Stimulated activated memory B cell treated with anti-CD40 and anti-IgM and Interleukin-4, amounts not matched to agents 10 μg/mL and 1 μg/mL and 100 μg/mL, for 72 hours (primary cell): ENCODE measurements at regions not wholly inside any gene's neighbourhood (a gene's known extent, or its start where the extent isn't known, plus 50 kb on each side); places are given as distances from the start of the nearest gene placed in this dataset.
A peak's percentile ranks its signal among the peaks of the same experiment; 100 is the strongest.

Experiments used
- ATAC-seq: fragments of 150-1000 bp; cut with Tn5 transposase; 2 replicates; pipeline ENCODE4 v1.10.0; 2021
- H3K27ac Mint-ChIP-seq: one replicate; pipeline ENCODE4 v1.8.0; 2022; ENCODE audit warnings: mild to moderate bottlenecking, mixed read lengths
- H3K27me3 Mint-ChIP-seq: one replicate; pipeline ENCODE4 v1.8.0; 2022; ENCODE audit warnings: mixed read lengths
- H3K36me3 Mint-ChIP-seq: one replicate; pipeline ENCODE4 v1.8.0; 2022; ENCODE audit warnings: mixed read lengths
- H3K4me1 Mint-ChIP-seq: one replicate; pipeline ENCODE4 v1.8.0; 2022; ENCODE audit warnings: mixed read lengths
- H3K4me3 Mint-ChIP-seq: one replicate; pipeline ENCODE4 v1.8.0; 2022; ENCODE audit warnings: mild to moderate bottlenecking, moderate library complexity, mixed read lengths
- H3K9me3 Mint-ChIP-seq: one replicate; pipeline ENCODE4 v1.8.0; 2022; ENCODE audit warnings: mixed read lengths

GRCh38 chr16:85491798-85492294, 121.3 kb upstream of the GSE1 start:
- Mint-ChIP-seq H3K27ac (no peak overlapping the region), H3K4me1 (peaks cover 6% of the 10 kb centered on the region), H3K9me3 (no peaks in the 10 kb centered on the region), H3K27me3 (peaks cover 25% of the 10 kb centered on the region), H3K4me3 (no peak overlapping the region), H3K36me3 (no peaks in the 10 kb centered on the region)
- ATAC-seq = no peak

- H3K27ac Mint-ChIP-seq = no peak overlapping the region
- ATAC-seq = peak; percentile 8
- no peaks in the 10 kb centered on the region for H3K36me3 Mint-ChIP-seq
- peaks cover 6% of the 10 kb centered on the region for H3K4me1 Mint-ChIP-seq
- H3K27me3 Mint-ChIP-seq = peaks cover 25% of the 10 kb centered on the region
- no peaks in the 10 kb centered on the region for H3K9me3 Mint-ChIP-seq
- no peak overlapping the region for H3K4me3 Mint-ChIP-seq
Measured at GRCh38 chr16:85492295-85492864, 120.7 kb upstream of the GSE1 start.

- peaks cover 18% of the 10 kb centered on the region for H3K4me1 Mint-ChIP-seq
- H3K4me3 Mint-ChIP-seq = no peak overlapping the region
- no peaks in the 10 kb centered on the region for H3K9me3 Mint-ChIP-seq
- H3K36me3 Mint-ChIP-seq = no peaks in the 10 kb centered on the region
- no peak overlapping the region for H3K27ac Mint-ChIP-seq
- ATAC-seq = no peak
- peaks cover 24% of the 10 kb centered on the region for H3K27me3 Mint-ChIP-seq
Measured at GRCh38 chr16:85494315-85494714, 118.8 kb upstream of the GSE1 start.

- H3K36me3 Mint-ChIP-seq = no peaks in the 10 kb centered on the region
- peaks cover 14% of the 10 kb centered on the region for H3K27me3 Mint-ChIP-seq
- H3K9me3 Mint-ChIP-seq = no peaks in the 10 kb centered on the region
- peaks cover 18% of the 10 kb centered on the region for H3K4me1 Mint-ChIP-seq
- ATAC-seq = no peak
- H3K4me3 Mint-ChIP-seq = no peak overlapping the region
- H3K27ac Mint-ChIP-seq = no peak overlapping the region
Measured at GRCh38 chr16:85495259-85495658, 117.9 kb upstream of the GSE1 start.

- no peak overlapping the region for H3K27ac Mint-ChIP-seq
- ATAC-seq = no peak
- peaks cover 16% of the 10 kb centered on the region for H3K4me1 Mint-ChIP-seq
- H3K9me3 Mint-ChIP-seq = no peaks in the 10 kb centered on the region
- no peaks in the 10 kb centered on the region for H3K36me3 Mint-ChIP-seq
- no peak overlapping the region for H3K4me3 Mint-ChIP-seq
- H3K27me3 Mint-ChIP-seq = peaks cover 7% of the 10 kb centered on the region
Measured at GRCh38 chr16:85495823-85496538, 117.1 kb upstream of the GSE1 start.

GRCh38 chr16:85497622-85498314, 115.4 kb upstream of the GSE1 start:
- peaks cover 13% of the 10 kb centered on the region for H3K27me3 Mint-ChIP-seq
- peaks cover 12% of the 10 kb centered on the region for H3K4me1 Mint-ChIP-seq
- no peak overlapping the region for H3K4me3 Mint-ChIP-seq
- no peak for ATAC-seq
- H3K36me3 Mint-ChIP-seq = no peaks in the 10 kb centered on the region
- no peak overlapping the region for H3K27ac Mint-ChIP-seq
- H3K9me3 Mint-ChIP-seq = no peaks in the 10 kb centered on the region

- no peaks in the 10 kb centered on the region for H3K36me3 Mint-ChIP-seq
- no peaks in the 10 kb centered on the region for H3K9me3 Mint-ChIP-seq
- ATAC-seq = peak; percentile 88
- peaks cover 12% of the 10 kb centered on the region for H3K4me1 Mint-ChIP-seq
- H3K4me3 Mint-ChIP-seq = no peak overlapping the region
- peaks cover 18% of the 10 kb centered on the region for H3K27me3 Mint-ChIP-seq
- no peak overlapping the region for H3K27ac Mint-ChIP-seq
Measured at GRCh38 chr16:85498607-85499006, 114.5 kb upstream of the GSE1 start.

- H3K9me3 Mint-ChIP-seq = no peaks in the 10 kb centered on the region
- H3K36me3 Mint-ChIP-seq = no peaks in the 10 kb centered on the region
- H3K4me1 Mint-ChIP-seq = peaks cover 12% of the 10 kb centered on the region
- peaks cover 18% of the 10 kb centered on the region for H3K27me3 Mint-ChIP-seq
- H3K4me3 Mint-ChIP-seq = no peak overlapping the region
- no peak overlapping the region for H3K27ac Mint-ChIP-seq
- ATAC-seq = no peak
Measured at GRCh38 chr16:85500220-85500619, 112.9 kb upstream of the GSE1 start.

- no peak overlapping the region for H3K27ac Mint-ChIP-seq
- H3K36me3 Mint-ChIP-seq = no peaks in the 10 kb centered on the region
- H3K4me3 Mint-ChIP-seq = no peak overlapping the region
- peaks cover 12% of the 10 kb centered on the region for H3K4me1 Mint-ChIP-seq
- no peak for ATAC-seq
- peaks cover 18% of the 10 kb centered on the region for H3K27me3 Mint-ChIP-seq
- no peaks in the 10 kb centered on the region for H3K9me3 Mint-ChIP-seq
Measured at GRCh38 chr16:85501900-85502299, 111.2 kb upstream of the GSE1 start.

GRCh38 chr16:85502357-85502756, 110.8 kb upstream of the GSE1 start:
- H3K36me3 Mint-ChIP-seq = no peaks in the 10 kb centered on the region

GRCh38 chr16:85503679-85504231, 109.4 kb upstream of the GSE1 start:
- ATAC-seq = no peak
- Mint-ChIP-seq H3K36me3 (no peaks in the 10 kb centered on the region), H3K9me3 (no peaks in the 10 kb centered on the region), H3K27me3 (peaks cover 23% of the 10 kb centered on the region), H3K27ac (no peak overlapping the region), H3K4me1 (peaks cover 4% of the 10 kb centered on the region), H3K4me3 (no peak overlapping the region)

More at GRCh38 chr16:85502357-85502756, 110.8 kb upstream of the GSE1 start:
- H3K9me3 Mint-ChIP-seq = no peaks in the 10 kb centered on the region
- no peak overlapping the region for H3K27ac Mint-ChIP-seq
- peaks cover 12% of the 10 kb centered on the region for H3K4me1 Mint-ChIP-seq
- ATAC-seq = no peak
- peaks cover 18% of the 10 kb centered on the region for H3K27me3 Mint-ChIP-seq
- H3K4me3 Mint-ChIP-seq = no peak overlapping the region

- H3K27me3 Mint-ChIP-seq = peaks cover 27% of the 10 kb centered on the region
- no peaks in the 10 kb centered on the region for H3K9me3 Mint-ChIP-seq
Measured at GRCh38 chr16:85504242-85504641, 108.9 kb upstream of the GSE1 start.

GRCh38 chr16:85505794-85506634, 107.1 kb upstream of the GSE1 start:
- no peak for ATAC-seq
- Mint-ChIP-seq H3K27ac (no peak overlapping the region), H3K4me3 (no peak overlapping the region), H3K27me3 (peaks cover 39% of the 10 kb centered on the region), H3K9me3 (no peaks in the 10 kb centered on the region), H3K36me3 (no peaks in the 10 kb centered on the region), H3K4me1 (no peaks in the 10 kb centered on the region)

More at GRCh38 chr16:85504242-85504641, 108.9 kb upstream of the GSE1 start:
- H3K27ac Mint-ChIP-seq = no peak overlapping the region
- no peak for ATAC-seq
- no peaks in the 10 kb centered on the region for H3K36me3 Mint-ChIP-seq
- no peaks in the 10 kb centered on the region for H3K4me1 Mint-ChIP-seq
- no peak overlapping the region for H3K4me3 Mint-ChIP-seq

- H3K9me3 Mint-ChIP-seq = no peaks in the 10 kb centered on the region
- no peak overlapping the region for H3K27ac Mint-ChIP-seq
- no peaks in the 10 kb centered on the region for H3K36me3 Mint-ChIP-seq
- H3K4me3 Mint-ChIP-seq = no peak overlapping the region
- H3K27me3 Mint-ChIP-seq = peaks cover 44% of the 10 kb centered on the region
- no peak for ATAC-seq
- no peaks in the 10 kb centered on the region for H3K4me1 Mint-ChIP-seq
Measured at GRCh38 chr16:85506635-85506911, 106.5 kb upstream of the GSE1 start.

- H3K4me1 Mint-ChIP-seq = no peaks in the 10 kb centered on the region
- no peak overlapping the region for H3K27ac Mint-ChIP-seq
- ATAC-seq = no peak
- H3K36me3 Mint-ChIP-seq = no peaks in the 10 kb centered on the region
- H3K9me3 Mint-ChIP-seq = no peaks in the 10 kb centered on the region
- no peak overlapping the region for H3K4me3 Mint-ChIP-seq
- peaks cover 44% of the 10 kb centered on the region for H3K27me3 Mint-ChIP-seq
Measured at GRCh38 chr16:85507342-85507741, 105.8 kb upstream of the GSE1 start.
